ENCODE measurements at regions not wholly inside any gene's neighbourhood (a gene's known extent, or its start where the extent isn't known, plus 50 kb on each side); places are given as distances from the start of the nearest gene placed in this dataset.

DNA sequence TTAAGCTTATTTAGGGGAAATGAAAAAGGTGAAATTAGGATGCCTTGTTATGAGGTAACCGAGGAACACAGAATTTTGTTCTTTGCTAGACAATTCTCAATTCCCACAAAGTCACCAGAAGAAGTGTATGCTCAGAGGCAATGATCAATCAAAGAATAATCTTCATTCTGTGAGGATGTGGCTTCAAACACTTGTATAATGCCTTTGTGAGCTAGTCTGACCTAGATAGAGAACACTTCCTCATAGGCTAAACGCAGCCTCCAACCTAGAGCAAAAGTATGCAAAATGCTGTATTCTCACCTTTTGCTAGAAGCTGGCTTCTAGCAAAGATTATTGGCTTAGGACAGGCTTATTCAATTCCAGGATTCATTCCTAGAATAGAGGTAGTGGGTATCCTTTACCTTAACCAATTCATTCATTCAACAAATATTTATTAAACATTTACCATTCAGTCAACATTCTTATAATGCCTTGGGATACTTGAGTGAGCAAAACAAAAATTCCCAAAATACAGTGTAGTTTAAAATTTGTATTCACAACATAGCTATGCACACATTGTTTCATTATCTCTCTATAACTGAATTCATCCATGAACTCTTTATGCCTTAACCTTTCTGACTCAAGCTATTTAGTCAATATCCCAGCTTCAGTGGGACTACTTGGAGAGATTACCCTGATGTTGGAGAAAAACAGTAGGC lies 530.2 kb downstream of the PTPRC start:
- DNase-seq, result peak; percentile 51

DNA sequence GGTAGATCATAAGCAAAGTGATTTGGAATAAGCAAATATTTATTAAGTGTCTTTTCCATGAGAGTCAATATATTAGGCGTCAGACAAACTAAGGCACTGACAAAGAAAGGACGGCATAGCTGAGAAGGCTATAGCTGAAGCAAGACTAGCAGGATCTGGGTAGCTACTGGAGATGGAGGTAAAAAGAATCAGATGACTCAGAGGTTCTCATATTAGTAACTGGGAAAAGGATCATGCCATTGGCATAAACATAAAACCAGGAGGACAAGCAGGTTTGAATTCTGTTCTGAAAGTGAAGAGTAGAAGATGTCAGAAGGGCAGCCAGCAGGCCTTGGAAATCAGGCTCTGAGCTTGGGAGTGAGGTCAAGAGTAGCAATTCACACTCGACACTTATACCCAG lies 531.9 kb downstream of the PTPRC start:
- no peak for DNase-seq

DNA sequence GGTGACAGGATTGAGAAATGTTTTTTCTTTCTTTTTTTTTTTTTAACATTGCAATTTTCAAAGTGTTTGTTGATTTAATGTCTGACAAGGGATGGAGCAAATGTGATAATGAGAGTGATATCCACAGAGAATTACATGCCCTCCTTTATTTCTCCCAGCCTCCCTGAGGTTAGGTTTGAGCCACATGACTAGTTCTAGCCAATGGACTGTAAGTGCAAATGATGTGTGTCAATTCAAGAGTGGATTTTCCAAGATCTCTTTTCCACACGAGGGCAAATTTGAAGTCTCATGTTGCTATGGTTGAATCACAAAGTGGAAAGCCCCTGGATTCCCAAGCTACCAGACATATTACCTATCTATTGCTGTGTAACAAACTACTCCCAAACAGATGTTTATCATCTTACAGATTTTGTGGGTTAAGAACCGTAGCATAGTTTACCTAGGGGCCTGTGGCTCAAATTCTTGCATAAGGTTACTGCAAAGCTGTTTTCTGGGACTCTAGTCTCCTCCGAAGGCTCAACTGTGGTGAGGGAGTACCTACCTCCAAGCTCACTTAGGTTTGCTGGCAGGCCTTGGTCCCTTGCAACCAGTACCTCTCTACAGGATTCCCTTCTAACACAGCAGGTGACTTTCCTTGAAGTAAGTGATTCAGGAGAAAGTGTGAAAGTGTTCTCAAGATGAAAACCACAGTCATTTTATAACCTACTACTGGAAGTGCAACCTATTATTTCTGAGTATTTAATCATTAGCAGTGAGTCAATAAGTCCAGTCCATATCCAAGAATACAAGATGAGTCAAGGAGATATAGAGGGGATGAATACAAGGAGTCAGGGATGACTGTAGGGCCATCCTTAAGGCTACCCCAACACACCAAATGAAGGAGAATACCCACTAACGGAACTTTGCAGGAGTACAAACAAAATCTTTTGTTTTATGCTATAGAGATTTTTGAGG lies 533.6 kb downstream of the PTPRC start:
- DNase-seq, result no peak

DNA sequence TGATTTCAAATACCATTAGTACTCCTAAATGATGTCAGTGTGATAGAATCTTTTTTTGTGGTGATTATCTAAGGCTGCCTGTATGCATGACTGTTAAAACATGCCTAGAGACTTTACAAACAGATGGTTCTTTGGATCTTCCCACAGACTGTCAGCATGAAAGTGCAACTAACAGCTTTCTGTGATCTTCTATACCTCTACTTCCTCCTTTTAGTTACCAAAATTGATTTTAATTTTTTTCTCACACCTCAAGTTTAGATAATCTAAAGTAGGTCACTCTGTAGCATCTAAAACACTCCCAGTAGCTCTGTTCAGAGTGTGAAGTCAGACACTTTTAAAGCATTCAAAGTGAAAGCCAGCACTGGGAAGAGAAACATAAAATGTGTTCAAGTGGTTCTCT lies 534.5 kb downstream of the PTPRC start:
- DNase-seq, result peak; percentile 73

DNA sequence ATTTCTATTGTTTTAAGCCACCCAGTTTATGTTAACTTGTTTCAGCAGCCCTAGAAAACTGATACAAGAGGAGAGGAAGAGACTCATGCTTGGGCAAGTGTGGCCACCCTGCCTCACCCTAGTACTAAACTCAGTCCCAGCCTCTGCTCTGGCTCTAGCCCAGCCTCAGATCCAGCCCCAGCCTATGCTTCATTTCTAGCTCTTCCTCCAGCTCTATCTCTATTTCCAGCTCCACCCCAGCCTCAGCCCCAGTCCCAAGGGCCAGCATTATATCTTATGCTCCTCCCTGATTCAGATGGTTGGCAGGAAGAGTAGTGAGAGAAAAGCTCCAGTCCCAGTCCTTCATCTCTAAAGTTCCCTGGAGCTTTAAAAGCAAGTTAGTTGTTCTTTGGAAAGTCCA lies 535.5 kb downstream of the PTPRC start:
- DNase-seq, result no peak

DNA sequence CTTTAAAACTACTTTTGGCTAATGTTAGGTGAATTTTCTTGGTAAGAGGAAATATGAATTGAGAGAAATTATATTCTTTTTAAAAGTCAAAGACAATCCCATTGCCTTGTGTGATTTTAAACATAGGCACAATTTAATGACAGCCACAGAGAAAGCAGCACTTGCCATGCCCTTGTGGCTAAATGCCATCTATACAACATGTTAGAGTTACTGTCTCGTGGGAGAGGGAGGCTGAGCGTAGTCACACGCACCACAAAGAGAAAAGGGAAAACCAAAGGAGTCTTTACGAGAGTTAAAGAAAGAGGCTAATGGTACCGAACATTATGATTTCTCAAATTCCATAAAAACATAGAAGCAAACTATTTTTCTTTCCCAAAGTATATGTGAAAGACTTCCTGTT lies 537.9 kb downstream of the PTPRC start:
- no peak for DNase-seq

DNA sequence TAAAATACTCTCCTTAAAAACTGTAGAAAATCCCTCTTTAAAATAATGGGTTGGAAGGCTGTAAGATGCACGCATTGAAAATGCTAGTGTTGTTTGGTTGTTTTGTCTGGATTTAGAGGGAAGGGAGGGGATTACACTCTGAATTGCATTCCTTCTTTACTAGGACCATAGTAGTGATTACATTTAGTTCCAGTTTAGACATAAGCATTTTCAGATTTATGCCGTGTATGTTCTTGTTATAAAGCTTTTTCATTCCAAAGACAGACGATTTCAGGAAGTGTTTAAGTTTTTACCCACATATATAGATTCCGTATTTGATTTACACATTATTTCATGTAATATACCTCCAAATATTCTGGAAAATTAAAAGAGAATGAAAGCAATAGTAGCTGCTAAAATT lies 538.4 kb downstream of the PTPRC start:
- no peak for DNase-seq

GRCh38 chr1:199178646-199179045 lies 539.8 kb downstream of the PTPRC start:
- no peak for DNase-seq

DNA sequence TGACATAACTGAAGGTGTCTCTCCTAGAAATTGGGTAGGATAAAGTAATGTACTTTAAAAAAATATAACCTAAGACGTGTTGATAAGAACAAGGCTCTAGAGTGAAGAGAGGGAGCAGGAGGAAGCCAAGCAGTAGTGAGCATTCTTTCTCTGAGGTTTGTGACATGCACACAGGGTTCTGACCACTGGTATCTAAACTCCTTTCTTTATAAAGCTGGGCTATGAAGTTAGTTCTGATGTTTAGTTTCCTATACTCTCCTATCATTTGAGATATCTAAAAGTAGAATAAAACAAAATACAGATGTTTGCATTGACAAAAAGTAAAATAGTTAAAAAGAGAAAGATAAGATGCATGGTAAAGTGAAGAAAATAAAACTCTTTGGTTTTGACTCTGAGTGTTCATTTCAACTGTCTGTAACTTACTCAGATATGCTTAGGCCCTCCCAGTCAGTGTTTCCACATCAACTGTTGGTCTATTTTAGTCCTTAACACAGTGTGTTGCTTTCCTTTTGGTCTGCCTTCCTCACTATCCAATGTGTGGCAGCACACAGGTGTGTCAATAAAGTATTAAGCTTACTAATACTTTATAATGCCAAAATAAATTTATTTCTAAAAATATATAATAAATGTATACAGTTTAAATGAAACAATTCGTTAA lies 543.5 kb downstream of the PTPRC start:
- no peak for DNase-seq

- no peak for DNase-seq
Observed at GRCh38 chr1:199184180-199184579, 545.3 kb downstream of the PTPRC start.

- DNase-seq, result no peak
Observed at GRCh38 chr1:199194862-199195261, 556.0 kb downstream of the PTPRC start.

- DNase-seq, result no peak
Observed at GRCh38 chr1:199197695-199198094, 558.9 kb downstream of the PTPRC start.

GRCh38 chr1:199202331-199202730 lies 563.5 kb downstream of the PTPRC start:
- no peak for DNase-seq

- DNase-seq, result no peak
Observed at GRCh38 chr1:199204231-199204630, 565.4 kb downstream of the PTPRC start.

GRCh38 chr1:199205740-199206441 lies 567.1 kb downstream of the PTPRC start:
- no peak for DNase-seq

DNA sequence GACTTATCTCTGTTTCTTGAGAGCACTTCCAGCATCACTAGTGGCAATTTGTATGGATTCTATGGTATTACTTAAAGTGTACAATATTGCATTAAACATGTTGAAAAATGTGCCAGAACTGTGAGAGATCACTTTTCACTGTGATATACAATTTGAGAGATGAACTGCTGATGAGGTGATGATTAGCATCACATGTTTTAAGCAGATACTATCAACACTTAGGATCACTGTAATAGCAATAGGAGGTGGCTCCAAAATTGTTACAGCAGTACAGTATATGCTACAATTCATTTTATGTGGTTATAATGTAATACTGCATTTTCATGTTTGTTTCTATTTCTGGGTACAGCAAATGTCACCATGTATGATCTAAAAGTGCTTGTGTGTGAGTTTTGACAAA lies 570.0 kb downstream of the PTPRC start:
- DNase-seq, result no peak

GRCh38 chr1:199218065-199218464 lies 579.2 kb downstream of the PTPRC start:
- no peak for DNase-seq

- DNase-seq, result no peak
Observed at GRCh38 chr1:199218533-199218932, 579.7 kb downstream of the PTPRC start.

GRCh38 chr1:199220031-199220430 lies 581.2 kb downstream of the PTPRC start:
- DNase-seq, result no peak

DNA sequence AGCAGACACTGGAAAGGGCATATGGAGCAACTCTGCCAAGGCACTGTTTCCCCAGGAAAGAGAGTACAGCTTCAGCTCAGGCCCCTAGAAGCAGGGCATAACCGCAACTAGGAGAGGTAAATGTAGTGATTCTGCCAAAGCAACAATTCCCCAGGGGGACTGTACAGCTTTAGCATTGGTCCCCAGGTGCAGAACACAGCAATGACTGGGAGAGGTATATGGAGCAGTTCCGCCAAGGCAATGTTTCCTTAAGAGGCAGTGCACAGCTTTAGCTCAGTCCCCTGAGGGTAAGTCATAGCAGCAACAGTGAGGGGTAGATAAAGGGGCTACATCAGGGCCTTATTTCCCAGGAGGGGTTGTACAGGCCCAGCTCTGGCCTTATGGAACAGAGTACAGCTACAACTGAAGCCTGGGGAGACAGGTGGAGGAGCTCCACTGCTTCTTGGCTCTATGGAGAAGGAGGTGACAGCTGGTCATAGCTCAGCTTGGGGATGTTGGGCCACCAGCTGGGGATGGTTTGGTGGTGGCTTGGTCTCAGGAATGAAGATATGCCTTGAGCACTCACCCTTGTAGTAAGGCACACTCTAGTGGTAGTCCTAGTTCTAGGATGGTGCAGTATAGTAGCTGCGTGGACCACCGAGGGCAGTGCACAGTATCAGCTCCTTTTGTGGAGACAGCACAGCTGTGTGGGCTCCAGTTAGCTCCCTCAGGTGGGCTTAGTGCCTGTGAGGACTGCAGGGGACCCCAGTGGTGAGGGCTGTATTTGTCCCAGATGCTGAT lies 582.7 kb downstream of the PTPRC start:
- DNase-seq, result no peak

DNA sequence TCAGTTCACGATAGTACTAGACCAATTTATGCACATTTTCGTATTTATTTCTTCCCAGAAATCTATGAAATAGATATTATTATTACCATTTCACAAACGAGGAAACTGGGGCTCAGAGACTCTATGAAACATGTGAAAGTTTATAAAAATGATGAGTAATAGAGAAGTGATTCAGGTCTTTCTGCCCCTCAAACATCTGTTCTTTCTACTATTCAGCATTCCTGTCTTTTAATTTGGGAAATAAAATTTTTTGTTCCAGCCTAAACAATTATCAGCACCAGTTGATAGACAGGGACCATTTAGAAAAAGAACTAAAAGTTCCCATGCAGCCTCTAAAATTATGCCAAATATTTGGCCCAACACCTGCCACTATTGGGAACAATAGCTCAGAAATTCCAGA lies 585.1 kb downstream of the PTPRC start:
- no peak for DNase-seq

DNA sequence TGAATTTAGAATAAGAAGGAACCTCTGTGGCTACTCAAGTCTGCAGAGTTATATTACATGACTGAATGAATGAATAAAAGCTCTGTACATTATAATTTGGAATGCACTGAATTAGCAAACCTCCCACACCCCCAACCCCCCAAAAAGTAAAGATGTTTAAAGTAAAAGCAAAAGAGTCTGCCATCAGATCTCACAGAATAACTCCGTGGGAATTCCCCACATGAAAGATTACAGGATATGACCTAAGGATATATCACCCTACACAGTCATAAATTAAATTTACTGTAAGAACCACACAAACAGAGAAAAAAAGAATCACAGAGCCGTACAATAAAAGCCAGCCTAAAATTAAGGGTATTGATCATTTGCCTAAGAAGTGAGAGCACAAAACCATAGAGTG lies 587.3 kb downstream of the PTPRC start:
- peak; percentile 49 for DNase-seq

All from central memory CD4-positive, alpha-beta T cell (primary cell).